Endothelial cell (in vitro differentiated cells): ENCODE measurements at regions not wholly inside any gene's neighbourhood (a gene's known extent, or its start where the extent isn't known, plus 50 kb on each side); places are given as distances from the start of the nearest gene placed in this dataset.

Source experiments
- DNase-seq: peaks from one replicate; pipeline ENCODE4 v3.0.0; 2021; ENCODE audit warnings: low spot score
- H3K27ac Mint-ChIP-seq: one replicate; pipeline ENCODE4 v1.8.0; 2021; ENCODE audit warnings: mixed read lengths, inconsistent platforms; ENCODE audit not compliant: unreplicated experiment
- H3K27me3 Mint-ChIP-seq: one replicate; pipeline ENCODE4 v1.8.0; 2021; ENCODE audit warnings: mild to moderate bottlenecking, moderate library complexity, mixed read lengths, inconsistent platforms; ENCODE audit not compliant: unreplicated experiment
- H3K36me3 Mint-ChIP-seq: one replicate; pipeline ENCODE4 v1.8.0; 2021; ENCODE audit warnings: mild to moderate bottlenecking, low read depth, mixed read lengths, inconsistent platforms; ENCODE audit not compliant: unreplicated experiment
- H3K4me1 Mint-ChIP-seq: one replicate; pipeline ENCODE4 v1.8.0; 2021; ENCODE audit warnings: mild to moderate bottlenecking, mixed read lengths, inconsistent platforms; ENCODE audit not compliant: unreplicated experiment
- H3K4me3 Mint-ChIP-seq: one replicate; pipeline ENCODE4 v1.8.0; 2021; ENCODE audit warnings: mild to moderate bottlenecking, mixed read lengths, inconsistent platforms; ENCODE audit not compliant: unreplicated experiment
- H3K9me3 Mint-ChIP-seq: one replicate; pipeline ENCODE4 v1.8.0; 2021; ENCODE audit warnings: mixed read lengths, inconsistent platforms; ENCODE audit not compliant: unreplicated experiment
- TF ChIP-seq, protein P1 (sequence below): fragments of 200-600 bp; sonication (generic); IDR thresholded peaks from one replicate; pipeline ENCODE4 v1.5.0; 2021; ENCODE audit warnings: antibody characterized with exemption; ENCODE audit not compliant: unreplicated experiment

DNA sequence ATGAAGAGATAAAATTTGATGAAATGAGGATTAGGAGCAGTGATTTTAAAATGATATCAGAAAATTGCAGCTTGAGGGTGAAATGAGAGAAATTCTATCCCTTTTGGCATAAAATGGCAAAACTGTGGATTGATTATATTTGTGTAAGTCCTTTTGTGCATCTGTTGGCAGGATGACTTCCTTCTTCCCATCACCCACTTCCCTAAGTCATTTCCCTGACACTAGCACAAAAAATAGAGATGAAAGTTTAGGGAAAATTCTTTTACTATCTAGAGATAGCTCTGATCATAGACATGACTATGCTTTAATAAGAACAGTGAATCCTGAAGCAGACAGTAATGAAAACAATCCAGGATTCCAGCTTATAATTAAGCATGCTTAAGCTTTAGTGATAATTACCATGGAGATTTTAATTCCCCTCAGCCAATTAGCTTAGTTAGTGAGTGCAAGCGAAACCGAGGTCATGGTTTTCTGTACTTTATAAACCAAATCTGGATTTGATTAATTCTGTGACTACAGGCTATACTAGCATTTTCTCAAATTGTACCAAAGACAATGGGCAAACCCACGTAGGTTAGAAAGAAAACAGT lies 163.6 kb upstream of the TARS1 start:
- Mint-ChIP-seq H3K27ac (peak overlapping the region; percentile 96), H3K36me3 (peaks cover 4% of the 10 kb centered on the region), H3K4me3 (no peak overlapping the region), H3K9me3 (no peaks in the 10 kb centered on the region), H3K4me1 (peaks cover 43% of the 10 kb centered on the region), H3K27me3 (no peaks in the 10 kb centered on the region)
- DNase-seq = no peak
- TF ChIP-seq, protein P1, sequence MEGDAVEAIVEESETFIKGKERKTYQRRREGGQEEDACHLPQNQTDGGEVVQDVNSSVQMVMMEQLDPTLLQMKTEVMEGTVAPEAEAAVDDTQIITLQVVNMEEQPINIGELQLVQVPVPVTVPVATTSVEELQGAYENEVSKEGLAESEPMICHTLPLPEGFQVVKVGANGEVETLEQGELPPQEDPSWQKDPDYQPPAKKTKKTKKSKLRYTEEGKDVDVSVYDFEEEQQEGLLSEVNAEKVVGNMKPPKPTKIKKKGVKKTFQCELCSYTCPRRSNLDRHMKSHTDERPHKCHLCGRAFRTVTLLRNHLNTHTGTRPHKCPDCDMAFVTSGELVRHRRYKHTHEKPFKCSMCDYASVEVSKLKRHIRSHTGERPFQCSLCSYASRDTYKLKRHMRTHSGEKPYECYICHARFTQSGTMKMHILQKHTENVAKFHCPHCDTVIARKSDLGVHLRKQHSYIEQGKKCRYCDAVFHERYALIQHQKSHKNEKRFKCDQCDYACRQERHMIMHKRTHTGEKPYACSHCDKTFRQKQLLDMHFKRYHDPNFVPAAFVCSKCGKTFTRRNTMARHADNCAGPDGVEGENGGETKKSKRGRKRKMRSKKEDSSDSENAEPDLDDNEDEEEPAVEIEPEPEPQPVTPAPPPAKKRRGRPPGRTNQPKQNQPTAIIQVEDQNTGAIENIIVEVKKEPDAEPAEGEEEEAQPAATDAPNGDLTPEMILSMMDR = no peak

DNA sequence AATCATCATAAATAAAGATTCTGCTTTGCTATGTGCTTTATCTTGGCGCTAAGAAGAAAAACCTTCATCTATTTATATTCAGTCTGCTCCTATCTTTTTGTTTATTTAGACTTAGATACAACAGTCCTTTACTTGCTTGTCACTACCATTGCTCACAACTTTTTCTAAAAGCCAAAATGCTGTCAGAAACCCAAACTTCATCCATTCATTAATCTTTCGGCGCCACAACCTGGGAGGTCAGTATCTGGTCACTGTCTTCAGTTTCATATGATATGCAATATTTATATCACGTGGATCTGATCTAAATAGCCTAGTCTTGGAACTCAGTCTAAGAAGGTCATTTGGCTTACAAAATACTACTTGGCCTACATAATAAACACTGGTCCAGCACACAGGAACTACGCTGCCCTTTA lies 159.3 kb upstream of the TARS1 start:
- H3K27ac Mint-ChIP-seq = no peak overlapping the region
- H3K4me3 Mint-ChIP-seq = no peak overlapping the region
- H3K9me3 Mint-ChIP-seq = no peaks in the 10 kb centered on the region
- H3K4me1 Mint-ChIP-seq = peaks cover 12% of the 10 kb centered on the region
- TF ChIP-seq, protein P1 = no peak
- H3K36me3 Mint-ChIP-seq = peaks cover 4% of the 10 kb centered on the region
- no peaks in the 10 kb centered on the region for H3K27me3 Mint-ChIP-seq
- no peak for DNase-seq

DNA sequence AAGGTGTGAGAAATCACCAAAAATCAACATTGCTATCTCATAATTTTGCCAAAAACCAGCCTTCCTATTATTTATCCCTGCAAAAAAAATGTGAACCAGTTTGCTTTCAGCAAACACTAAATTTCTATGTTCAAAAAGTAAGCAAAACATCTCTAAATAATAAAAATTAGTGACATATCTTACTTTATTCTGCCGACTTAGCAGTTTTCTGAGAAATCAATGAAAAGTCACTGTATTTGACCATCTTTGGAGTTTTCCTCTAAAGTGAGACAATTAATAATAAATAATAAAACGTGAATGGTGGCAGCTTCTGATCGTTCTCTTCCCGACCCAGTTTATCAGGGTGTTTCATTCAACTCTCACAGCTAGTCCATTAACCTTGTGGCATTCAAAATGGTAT lies 158.6 kb upstream of the TARS1 start:
- no peak for DNase-seq
- Mint-ChIP-seq H3K4me1 (peaks cover 4% of the 10 kb centered on the region), H3K9me3 (no peaks in the 10 kb centered on the region), H3K4me3 (no peak overlapping the region), H3K27me3 (no peaks in the 10 kb centered on the region), H3K36me3 (peaks cover 4% of the 10 kb centered on the region), H3K27ac (no peak overlapping the region)
- TF ChIP-seq, protein P1 = no peak

DNA sequence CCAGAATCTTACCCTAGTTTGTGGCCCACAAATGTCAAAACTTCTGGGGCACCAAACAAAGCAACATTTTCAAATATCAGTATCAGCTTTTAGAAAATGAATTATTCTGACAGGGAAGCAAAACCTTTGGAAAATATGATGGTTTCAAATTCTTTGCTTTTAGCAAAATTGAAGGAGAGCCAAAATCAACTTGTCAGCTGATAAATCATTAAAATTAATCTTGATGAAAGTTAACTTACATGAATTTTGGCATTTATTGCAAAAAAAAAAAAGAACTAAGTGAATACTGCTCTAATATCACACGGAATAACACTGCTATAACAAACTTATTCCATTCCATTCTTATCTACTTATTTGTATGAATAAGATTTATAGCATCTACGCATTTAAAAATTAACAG lies 158.1 kb upstream of the TARS1 start:
- Mint-ChIP-seq H3K9me3 (no peaks in the 10 kb centered on the region), H3K27ac (no peak overlapping the region), H3K36me3 (peaks cover 4% of the 10 kb centered on the region), H3K27me3 (no peaks in the 10 kb centered on the region), H3K4me3 (no peak overlapping the region), H3K4me1 (peaks cover 3% of the 10 kb centered on the region)
- TF ChIP-seq, protein P1 = no peak
- DNase-seq = no peak

DNA sequence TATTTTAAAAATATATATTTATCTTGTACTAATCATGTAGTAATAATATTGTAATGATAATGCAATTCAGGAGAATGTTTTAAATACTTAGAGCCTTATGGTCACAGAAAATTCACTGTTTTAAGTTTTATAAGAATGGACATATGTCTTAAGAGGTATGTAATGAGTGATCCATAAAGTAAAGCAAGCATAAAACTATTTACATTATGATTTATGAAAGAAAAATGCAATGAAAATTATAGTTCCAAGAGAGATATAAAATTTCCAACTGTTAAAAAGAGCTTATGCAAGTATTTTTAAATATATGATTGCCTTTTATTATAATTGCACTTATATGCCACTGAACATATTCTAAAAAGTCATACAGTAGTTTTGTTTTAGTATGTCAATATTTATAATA lies 157.5 kb upstream of the TARS1 start:
- DNase-seq = no peak
- Mint-ChIP-seq H3K9me3 (no peaks in the 10 kb centered on the region), H3K27ac (no peak overlapping the region), H3K36me3 (peaks cover 1% of the 10 kb centered on the region), H3K27me3 (no peaks in the 10 kb centered on the region), H3K4me3 (no peak overlapping the region), H3K4me1 (peaks cover under 1% of the 10 kb centered on the region)
- TF ChIP-seq, protein P1 = no peak
